GM21717 (cell line): ENCODE measurements at regions not wholly inside any gene's neighbourhood (a gene's known extent, or its start where the extent isn't known, plus 50 kb on each side); places are given as distances from the start of the nearest gene placed in this dataset.

ENCODE experiments used
- ATAC-seq: cut with Tn5 transposase; IDR thresholded peaks from one replicate; pipeline ENCODE4 v1.9.1; 2021; ENCODE audit warnings: mild to moderate bottlenecking, moderate library complexity; ENCODE audit not compliant: unreplicated experiment

- ATAC-seq: no peak
These were observed 373.7 kb downstream of the TLE4 start for GRCh38 chr9:79945495-79945894.

DNA sequence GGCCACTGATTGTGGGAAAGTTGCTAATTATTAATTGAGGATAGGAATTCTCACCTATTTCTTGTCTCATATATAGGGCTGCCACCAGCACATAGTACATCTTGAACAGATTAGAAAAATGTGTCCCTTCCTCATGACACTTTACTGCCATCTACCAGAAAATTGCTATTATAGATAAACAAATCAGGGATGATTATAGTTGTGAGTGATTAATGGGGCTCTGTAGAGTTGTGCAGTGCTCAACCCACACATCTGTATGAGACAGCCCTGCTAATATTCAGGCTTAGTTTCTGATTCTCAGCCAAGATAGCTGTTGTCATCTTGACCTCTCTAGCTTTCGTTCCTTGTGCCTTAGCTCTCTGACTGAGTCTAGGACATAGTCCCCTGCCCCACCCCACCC is 373.3 kb downstream of the TLE4 start:
- no peak for ATAC-seq

DNA sequence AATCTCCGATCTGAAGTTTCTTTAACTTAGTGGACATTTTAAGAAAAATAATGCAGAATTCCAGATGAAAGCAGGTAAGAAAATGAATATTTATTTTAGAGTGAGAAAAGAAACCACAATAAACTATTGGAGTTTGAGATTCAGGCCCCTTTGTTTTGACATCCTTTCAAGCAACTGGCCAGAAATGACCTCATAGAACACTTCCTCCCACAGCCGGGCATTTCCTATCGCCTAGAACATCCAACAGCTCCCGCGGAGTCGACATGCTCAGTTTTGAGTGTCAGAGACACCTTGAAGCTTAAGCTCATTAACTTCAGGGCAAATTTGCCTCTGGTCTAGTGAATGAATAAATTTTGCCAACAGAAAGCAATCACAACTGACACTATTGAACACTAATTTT is 369.2 kb downstream of the TLE4 start:
- ATAC-seq: no peak

GRCh38 chr9:79939819-79940218 is 368.1 kb downstream of the TLE4 start:
- ATAC-seq: no peak

DNA sequence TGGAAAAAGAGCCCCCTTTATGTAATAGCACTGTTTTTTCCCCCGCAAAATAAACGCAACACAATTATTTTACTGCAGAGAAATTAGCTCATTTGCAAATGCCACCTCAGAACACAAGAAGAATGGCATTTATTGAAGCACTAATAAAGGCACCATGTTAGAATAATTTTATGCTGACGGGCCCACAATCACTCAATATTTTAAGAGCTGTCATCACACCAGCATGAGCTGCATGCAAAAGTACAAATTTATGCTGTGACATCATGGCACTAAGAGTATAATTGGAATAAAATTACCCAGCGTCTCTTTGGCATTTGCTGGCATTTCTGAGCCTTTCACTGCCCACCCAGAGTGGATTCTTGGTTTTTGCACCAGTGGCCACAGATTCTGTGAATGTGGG is 364.6 kb downstream of the TLE4 start:
- no peak for ATAC-seq

DNA sequence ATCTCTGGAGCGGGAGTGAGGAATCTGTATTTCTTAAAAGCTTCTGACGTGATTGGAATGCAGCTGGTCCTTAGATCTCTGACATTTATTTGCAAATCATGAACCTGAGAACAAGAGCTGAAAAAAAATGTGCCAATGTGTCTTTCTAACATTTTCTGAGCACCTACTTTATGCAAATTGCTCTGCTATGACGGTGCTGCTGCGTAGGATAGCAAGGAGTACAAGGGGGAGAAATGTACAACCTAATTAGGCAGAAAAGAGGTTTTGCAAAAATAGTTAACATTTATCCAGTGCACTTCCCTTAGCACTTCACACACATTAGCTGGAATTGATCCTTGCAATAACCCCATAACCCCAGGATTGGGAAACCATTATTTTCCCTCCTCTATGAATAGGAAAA is 357.5 kb downstream of the TLE4 start:
- no peak for ATAC-seq

DNA sequence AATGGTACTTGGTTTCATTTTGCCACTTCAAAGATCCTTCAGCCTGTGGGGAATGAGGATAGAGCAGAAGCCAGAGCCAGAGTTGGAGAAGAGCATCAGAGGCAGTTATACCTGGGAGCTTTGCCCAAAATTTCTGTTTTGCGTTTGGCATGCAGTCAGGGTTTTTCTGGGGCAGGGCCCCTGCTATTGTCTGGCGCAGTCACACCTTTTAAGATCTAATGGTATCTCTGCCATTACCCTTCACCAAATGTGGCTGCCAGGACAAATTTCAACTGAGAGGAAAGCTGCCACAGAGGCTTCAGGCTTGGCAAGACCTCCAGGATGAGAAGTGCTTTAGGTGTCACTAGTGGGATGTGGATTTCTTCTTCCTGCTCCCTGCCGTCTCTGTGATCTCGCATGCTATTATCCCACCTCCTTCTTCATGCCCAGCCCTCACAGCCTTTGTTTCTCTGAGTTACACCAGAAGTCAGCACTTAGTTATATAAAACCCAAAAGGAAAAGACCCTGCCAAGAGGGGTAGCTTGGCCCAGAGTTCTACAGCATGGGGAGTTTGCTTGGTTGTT is 357.0 kb downstream of the TLE4 start:
- no peak for ATAC-seq

DNA sequence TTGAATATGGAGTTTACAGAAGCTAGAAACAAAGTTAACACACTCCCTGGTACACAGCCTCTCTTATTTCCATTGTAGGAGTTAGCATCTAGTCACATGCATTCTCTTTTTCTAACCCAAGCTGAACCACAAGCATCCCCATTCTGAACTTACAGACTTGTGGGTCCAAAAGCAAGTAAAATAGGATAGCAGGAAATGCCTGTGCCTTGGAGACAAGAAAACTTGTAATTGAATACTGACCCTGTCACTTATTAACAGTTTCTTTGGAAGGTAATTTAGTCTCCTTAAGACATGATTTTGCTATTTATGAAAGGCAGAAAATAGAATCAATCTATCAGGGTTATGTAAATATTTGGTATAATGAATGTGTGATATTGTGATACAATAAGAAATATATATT is 353.6 kb downstream of the TLE4 start:
- ATAC-seq: no peak

DNA sequence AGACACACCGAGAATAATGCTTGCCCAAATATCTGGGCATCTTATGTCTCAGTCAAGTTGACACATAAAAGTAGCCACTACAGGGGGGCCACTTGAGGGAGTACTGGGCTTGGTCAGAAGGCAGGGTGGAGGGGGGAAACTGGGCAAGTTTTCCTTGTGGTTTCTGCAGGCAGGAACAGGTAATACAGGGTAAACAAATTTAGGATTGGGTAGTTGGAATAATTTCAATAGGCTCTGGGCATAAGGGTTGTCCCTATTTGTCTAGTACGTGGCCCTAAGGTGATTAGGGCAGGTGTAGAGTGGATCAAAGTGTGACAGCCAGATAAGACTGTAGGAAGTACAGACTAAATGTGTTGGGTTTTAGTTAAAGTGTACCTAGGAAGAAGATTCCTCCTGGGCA is 353.1 kb downstream of the TLE4 start:
- ATAC-seq: no peak

DNA sequence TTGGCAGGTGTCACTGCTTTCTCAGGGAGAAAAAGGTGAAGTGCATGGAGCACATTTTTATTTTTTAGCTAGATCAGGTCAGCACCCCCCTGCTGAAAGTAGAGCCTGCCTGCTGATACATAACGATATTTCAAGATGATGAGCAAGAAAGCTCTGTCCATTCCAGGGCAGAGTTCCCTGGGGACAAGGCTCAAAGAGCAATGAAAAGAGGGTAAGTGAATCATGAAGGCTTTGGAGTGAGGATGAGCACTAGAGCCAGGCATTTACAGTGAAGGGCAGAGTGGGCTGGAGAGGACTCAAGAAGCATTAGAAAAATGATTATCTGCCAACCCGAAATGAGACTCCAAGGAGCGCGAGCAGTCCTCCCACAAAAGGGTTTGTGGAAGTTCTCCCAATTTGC is 345.7 kb downstream of the TLE4 start:
- no peak for ATAC-seq

DNA sequence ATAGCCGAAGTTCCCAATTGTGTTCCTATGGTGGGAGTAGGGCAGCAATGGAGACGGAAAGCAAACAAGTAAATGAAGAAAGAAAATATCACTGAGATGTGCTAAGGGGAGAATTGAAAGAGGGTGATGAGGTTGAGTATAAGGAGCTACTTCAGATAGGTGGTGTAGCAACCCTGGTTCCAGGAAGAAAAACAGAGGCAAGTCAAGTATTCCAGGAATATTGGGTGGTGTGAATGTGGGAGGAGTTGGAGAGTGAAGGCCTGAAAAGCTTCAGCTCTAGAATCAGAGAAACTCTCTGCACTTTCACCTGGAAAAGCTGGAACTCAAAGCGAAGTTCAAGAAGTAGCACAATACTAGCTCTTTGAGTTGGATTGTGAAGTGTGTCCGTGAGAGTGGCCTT is 342.1 kb downstream of the TLE4 start:
- ATAC-seq: no peak

DNA sequence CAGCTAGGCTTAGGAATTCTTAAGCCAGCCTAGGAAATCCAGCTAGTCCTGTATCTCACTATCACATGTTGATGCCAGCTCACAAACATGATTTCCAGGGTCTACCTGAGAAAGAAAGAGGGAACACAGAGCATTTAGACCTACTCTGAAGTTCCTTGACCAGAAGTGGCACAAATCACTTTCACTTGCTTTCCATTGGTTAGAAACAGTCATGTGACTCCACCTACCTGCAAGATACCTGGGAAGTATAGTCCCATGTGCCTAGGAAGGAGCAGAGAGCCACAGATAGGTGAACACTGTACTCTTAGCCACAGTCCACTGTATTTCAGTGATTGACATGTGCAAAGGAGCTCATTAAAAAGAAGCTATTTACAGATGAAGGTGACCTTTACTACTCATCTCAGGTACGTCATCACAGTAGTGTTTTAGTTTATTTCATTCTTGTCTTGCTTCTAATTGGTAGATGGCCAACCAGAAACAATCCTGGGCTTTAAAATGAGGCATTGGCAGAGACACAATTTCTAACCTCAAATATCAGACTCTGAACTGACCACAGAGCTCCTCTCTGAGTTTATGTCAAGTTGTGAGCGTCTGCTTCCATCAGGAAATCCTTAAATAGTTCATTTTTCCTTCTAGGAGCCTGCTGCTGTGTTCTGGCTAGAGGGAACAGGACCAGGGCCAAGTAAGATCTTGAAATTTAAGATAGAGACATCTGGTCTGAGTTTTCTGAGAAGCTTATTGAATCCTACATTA is 340.7 kb downstream of the TLE4 start:
- ATAC-seq: no peak

- no peak for ATAC-seq
These were observed 340.0 kb downstream of the TLE4 start for GRCh38 chr9:79911724-79912123.

- no peak for ATAC-seq
These were observed 331.2 kb downstream of the TLE4 start for GRCh38 chr9:79902825-79903600.

DNA sequence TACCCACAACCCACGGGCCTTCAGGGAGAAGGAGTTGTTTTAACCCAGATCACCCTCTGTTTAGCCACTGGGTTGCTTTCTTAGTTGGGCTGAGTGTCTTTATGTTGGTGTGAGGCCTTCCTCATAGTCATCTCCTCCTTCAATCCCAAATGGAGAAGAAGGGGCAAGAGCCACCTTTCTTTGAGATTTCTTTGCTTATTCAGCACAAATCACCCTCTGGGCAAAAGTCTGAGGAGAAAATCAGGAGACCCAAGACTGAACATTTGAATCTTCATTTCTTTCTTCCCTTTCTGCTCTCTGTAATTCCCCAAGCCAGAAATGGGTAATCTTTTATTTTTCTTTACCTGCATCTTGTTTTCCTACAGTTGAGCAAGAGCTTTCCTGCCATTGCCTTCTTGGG is 329.0 kb downstream of the TLE4 start:
- ATAC-seq: no peak

- no peak for ATAC-seq
These were observed 324.7 kb downstream of the TLE4 start for GRCh38 chr9:79896390-79896980.

GRCh38 chr9:79895232-79895631 is 323.5 kb downstream of the TLE4 start:
- ATAC-seq: no peak

DNA sequence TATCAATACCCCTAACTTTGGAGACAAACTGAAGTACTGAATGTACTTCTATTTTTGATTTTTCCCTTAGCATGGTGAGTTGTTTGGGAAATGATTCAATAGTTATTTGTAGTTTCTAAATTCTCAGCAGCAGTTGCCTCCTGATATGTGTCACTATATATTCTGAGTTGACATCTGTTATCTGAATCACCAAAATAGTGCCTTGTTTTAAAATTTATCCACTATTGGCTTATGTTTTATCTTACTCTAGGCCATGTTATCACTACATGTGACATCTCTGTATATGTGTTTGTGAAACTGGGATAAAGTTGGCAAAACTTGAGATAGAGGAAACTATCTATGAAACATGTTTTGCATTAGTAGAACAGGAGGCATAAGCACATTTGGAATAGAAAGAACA is 317.6 kb downstream of the TLE4 start:
- no peak for ATAC-seq

GRCh38 chr9:79885093-79885857 is 313.5 kb downstream of the TLE4 start:
- no peak for ATAC-seq

GRCh38 chr9:79884546-79884945 is 312.8 kb downstream of the TLE4 start:
- ATAC-seq: no peak

GRCh38 chr9:79883073-79883645 is 311.4 kb downstream of the TLE4 start:
- ATAC-seq: peak; percentile 67
